H1 (cell line): ENCODE measurements at regions not wholly inside any gene's neighbourhood (a gene's known extent, or its start where the extent isn't known, plus 50 kb on each side); places are given as distances from the start of the nearest gene placed in this dataset.

Experiments used
- CTCF ChIA-PET: fragments of 300-600 bp; sonication (Branson Sonifier 250); formaldehyde crosslinking; loops from one replicate; lab custom pipeline; 2021; ENCODE audit not compliant: partially characterized antibody; lab: Charles Lee
- POLR2A ChIA-PET: fragments of 300-600 bp; sonication (Branson Sonifier 250); formaldehyde crosslinking; loops from one replicate; lab custom pipeline; 2021; ENCODE audit warnings: inconsistent platforms; ENCODE audit not compliant: partially characterized antibody; lab: Charles Lee
- DNase-seq, 2 experiments: peaks; one replicate each; pipeline versions ENCODE4 v3.0.0 to v3.0.0-alpha.2; 2010 to 2022; ENCODE audit warnings: low spot score in 2 of 2, low read depth in 1 of 2, mixed read lengths in 1 of 2
- FAIRE-seq: peaks from 2 replicates; lab custom pipeline; 2011; peaks lifted over from hg19 to GRCh38; lab: Jason Lieb, UNC
- H2AFZ ChIP-seq: 2 replicates; pipeline ENCODE4 v1.8.1; 2012; ENCODE audit warnings: low read length, inconsistent platforms
- H2AK5ac ChIP-seq: 2 replicates; pipeline ENCODE4 v1.6.1; 2013; ENCODE audit warnings: low read depth, low read length
- H2BK120ac ChIP-seq: replicated peaks from 2 replicates; pipeline ENCODE3; 2013; ENCODE audit warnings: low read depth, low read length, inconsistent platforms
- H2BK12ac ChIP-seq: 2 replicates; pipeline ENCODE4 v1.6.1; 2013; ENCODE audit warnings: low read depth, low read length
- H2BK15ac ChIP-seq: 2 replicates; pipeline ENCODE4 v1.6.1; 2013; ENCODE audit warnings: low read length
- H2BK20ac ChIP-seq: 2 replicates; pipeline ENCODE4 v1.6.1; 2013; ENCODE audit warnings: low read length
- H2BK5ac ChIP-seq: 2 replicates; pipeline ENCODE4 v1.6.1; 2013; ENCODE audit warnings: low read depth, low read length
- H3K14ac ChIP-seq: 2 replicates; pipeline ENCODE4 v1.6.1; 2013; ENCODE audit warnings: inconsistent platforms; ENCODE audit not compliant: insufficient read length
- H3K18ac ChIP-seq: 2 replicates; pipeline ENCODE4 v1.6.1; 2013; ENCODE audit warnings: low read length; ENCODE audit errors: extremely low read depth
- H3K23ac ChIP-seq: 2 replicates; pipeline ENCODE4 v1.6.1; 2013; ENCODE audit warnings: inconsistent platforms; ENCODE audit not compliant: insufficient read length
- H3K23me2 ChIP-seq: 2 replicates; pipeline ENCODE4 v1.6.1; 2013; ENCODE audit warnings: low read depth, low read length
- H3K27ac ChIP-seq: 2 replicates; pipeline ENCODE4 v1.6.1; 2011; ENCODE audit warnings: low read depth, low read length, inconsistent platforms
- H3K27me3 ChIP-seq, 4 experiments: replicated peaks in 1 of 4; 1 replicate in 1 of 4; 2 replicates in 3 of 4; pipeline versions ENCODE4 v1.6.1 to v1.8.1; 2011 to 2013; ENCODE audit warnings: low read length in 3 of 4, mild to moderate bottlenecking in 3 of 4, inconsistent platforms in 2 of 4, mixed read lengths in 2 of 4, moderate library complexity in 1 of 4; ENCODE audit not compliant: control insufficient read depth in 3 of 4, insufficient read depth in 3 of 4; ENCODE audit errors: extremely low read depth in 1 of 4
- H3K36me3 ChIP-seq, 4 experiments: 2 replicates each; pipeline versions ENCODE4 v1.6.1 to v1.8.1; 2011 to 2013; ENCODE audit warnings: mild to moderate bottlenecking in 4 of 4, low read length in 3 of 4, moderate library complexity in 2 of 4, control low read depth in 1 of 4, inconsistent platforms in 1 of 4; ENCODE audit not compliant: insufficient read depth in 4 of 4, control insufficient read depth in 2 of 4
- H3K4ac ChIP-seq: replicated peaks from 2 replicates; pipeline ENCODE3; 2013; ENCODE audit warnings: low read length, low read depth, mixed read lengths, inconsistent platforms; ENCODE audit not compliant: insufficient read length
- H3K4me1 ChIP-seq, 4 experiments: replicated peaks in 1 of 4; 1 replicate in 1 of 4; 2 replicates in 3 of 4; pipeline versions ENCODE4 v1.6.1 to v1.8.1; 2011 to 2013; ENCODE audit warnings: low read length in 3 of 4, inconsistent platforms in 2 of 4, mixed read lengths in 1 of 4; ENCODE audit not compliant: insufficient read depth in 4 of 4, control insufficient read depth in 3 of 4
- H3K4me2 ChIP-seq, 2 experiments: 2 replicates each; pipeline versions ENCODE4 v1.6.1 to v1.8.1; 2011 to 2013; ENCODE audit warnings: low read depth in 2 of 2, low read length in 2 of 2, control low read depth in 1 of 2, inconsistent platforms in 1 of 2, mild to moderate bottlenecking in 1 of 2; ENCODE audit not compliant: insufficient read depth in 1 of 2
- H3K4me3 ChIP-seq, 4 experiments: fragments of 200-600, 300-600 bp in 1 of 4; sonication (generic), shearing (Covaris generic), sonication (Bioruptor Twin) in 1 of 4; 2 replicates each; pipeline versions ENCODE4 v1.5.1 to v1.8.1; 2011 to 2016; ENCODE audit warnings: low read length in 4 of 4, low read depth in 3 of 4, control low read depth in 2 of 4, inconsistent platforms in 2 of 4, mild to moderate bottlenecking in 2 of 4, mixed read lengths in 1 of 4, moderate library complexity in 1 of 4; ENCODE audit not compliant: insufficient read depth in 2 of 4; ENCODE audit errors: extremely low read depth in 1 of 4
- H3K56ac ChIP-seq: replicated peaks from 2 replicates; pipeline ENCODE3; 2013; ENCODE audit warnings: low read depth, mild to moderate bottlenecking, mixed read lengths, low read length, inconsistent platforms; ENCODE audit not compliant: insufficient read length
- H3K79me1 ChIP-seq: 2 replicates; pipeline ENCODE4 v1.6.1; 2013; ENCODE audit warnings: low read depth, low read length, control low read depth
- H3K79me2 ChIP-seq, 2 experiments: 2 replicates each; pipeline versions ENCODE4 v1.6.1 to v1.8.1; 2012 to 2013; ENCODE audit warnings: low read length in 2 of 2, mild to moderate bottlenecking in 2 of 2, inconsistent platforms in 1 of 2; ENCODE audit not compliant: insufficient read depth in 2 of 2, control insufficient read depth in 1 of 2
- H3K9ac ChIP-seq, 4 experiments: replicated peaks in 1 of 4; 1 replicate in 1 of 4; 2 replicates in 3 of 4; pipeline versions ENCODE4 v1.6.1 to v1.8.1; 2011 to 2013; ENCODE audit warnings: low read depth in 3 of 4, low read length in 3 of 4, control low read depth in 2 of 4, mild to moderate bottlenecking in 2 of 4, moderate library complexity in 2 of 4, inconsistent platforms in 1 of 4; ENCODE audit errors: extremely low read depth in 1 of 4
- H3K9me3 ChIP-seq, 2 experiments: 2 replicates each; pipeline versions ENCODE4 v1.6.1 to v1.8.1; 2012 to 2013; ENCODE audit warnings: mild to moderate bottlenecking in 2 of 2, moderate library complexity in 2 of 2, control low read depth in 1 of 2, inconsistent platforms in 1 of 2, low read depth in 1 of 2, low read length in 1 of 2, mixed read lengths in 1 of 2; ENCODE audit not compliant: insufficient read depth in 2 of 2
- H4K20me1 ChIP-seq, 2 experiments: replicated peaks in 1 of 2; 2 replicates each; pipeline versions ENCODE3 to v1.8.1; 2011 to 2013; ENCODE audit warnings: inconsistent platforms in 2 of 2, low read length in 2 of 2, mild to moderate bottlenecking in 1 of 2; ENCODE audit not compliant: insufficient read depth in 2 of 2, control insufficient read depth in 1 of 2
- H4K5ac ChIP-seq: 2 replicates; pipeline ENCODE4 v1.6.1; 2013; ENCODE audit warnings: low read length, low read depth, mixed read lengths, inconsistent platforms; ENCODE audit not compliant: insufficient read length
- H4K8ac ChIP-seq: 2 replicates; pipeline ENCODE4 v1.8.0; 2013; ENCODE audit warnings: mild to moderate bottlenecking, moderate library complexity, low read length, inconsistent platforms; ENCODE audit not compliant: insufficient read depth; ENCODE audit errors: extremely low read depth
- H4K91ac ChIP-seq: replicated peaks from 2 replicates; pipeline ENCODE3; 2013; ENCODE audit warnings: low read length, mixed read lengths, inconsistent platforms; ENCODE audit not compliant: insufficient read length
- CBX8 ChIP-seq: fragments of 300-800, 300-1000 bp; sonication (generic); IDR thresholded peaks from 2 replicates; pipeline ENCODE4 v1.7.1; 2016; ENCODE audit warnings: low read depth, low read length, borderline replicate concordance
- CHD1 ChIP-seq: IDR thresholded peaks from 2 replicates; pipeline ENCODE4 v1.6.1; 2012; ENCODE audit warnings: low read depth, low read length, improper control_type of control experiment
- PHF8 ChIP-seq: fragments of 200-600 bp; sonication (generic); conservative IDR thresholded peaks from 2 replicates; pipeline ENCODE4 v1.7.1; 2012; ENCODE audit warnings: low read depth, mild to moderate bottlenecking, inconsistent platforms, low read length, moderate library complexity
- SRF ChIP-seq: IDR thresholded peaks from 2 replicates; pipeline ENCODE4 v1.6.1; 2011; ENCODE audit warnings: mild to moderate bottlenecking, low read depth, low read length, moderate library complexity
- TAF7 ChIP-seq: optimal IDR thresholded peaks from 2 replicates; pipeline ENCODE3; 2011; ENCODE audit warnings: low read depth, mild to moderate bottlenecking, inconsistent platforms, low read length, moderate library complexity, borderline replicate concordance
- WGBS, 2 experiments: shearing (Covaris generic) in 1 of 2; methylation state at CpG; one replicate each; pipeline versions ENCODE4 v1.1.6 to v1.1.7; 2013 to 2015; ENCODE audit warnings: low lambda C conversion rate in 2 of 2, mixed read lengths in 2 of 2, inconsistent platforms in 1 of 2, low coverage in 1 of 2, missing lambda C conversion rate in 1 of 2; ENCODE audit not compliant: insufficient replicate concordance in 2 of 2, insufficient coverage in 1 of 2, insufficient read length in 1 of 2; ENCODE audit errors: extremely low coverage in 1 of 2, missing lambda C conversion rate in 1 of 2; 5-methylcytosine and 5-hydroxymethylcytosine counted together

DNA sequence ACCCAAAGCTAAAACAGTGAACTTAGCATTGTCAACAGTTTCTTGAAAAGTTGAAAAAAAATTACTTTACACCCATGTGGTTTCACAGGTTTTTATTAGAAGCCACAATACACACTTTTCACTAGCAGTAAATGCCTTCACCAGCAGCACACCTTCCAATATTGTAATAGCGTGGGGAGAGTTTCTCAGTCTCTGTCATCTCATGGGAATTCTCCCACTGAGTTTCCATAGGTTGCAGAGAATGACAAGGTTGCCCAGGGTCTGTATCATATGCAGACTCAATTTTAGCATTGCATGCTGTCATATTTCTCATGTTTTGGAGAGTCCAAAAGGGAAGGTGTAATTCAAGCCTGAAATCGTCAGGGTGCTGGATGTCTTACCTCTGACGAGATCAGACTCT, 486.1 kb upstream of the TENM3 start:
- no peaks in the 10 kb centered on the region for H3K36me3 ChIP-seq
- H2BK15ac ChIP-seq: no peak overlapping the region
- no peak for FAIRE-seq
- H2BK12ac ChIP-seq: no peak overlapping the region
- 63% methylated on average over 3 of the region's 3 CpGs; no CpG with 5 or more reads in 1 of the 2 experiments for WGBS, 2 experiments
- H3K27me3 ChIP-seq: no peaks in the 10 kb centered on the region
- H2BK5ac ChIP-seq: no peak overlapping the region
- H4K20me1 ChIP-seq: no peaks in the 10 kb centered on the region
- no peak overlapping the region for H4K91ac ChIP-seq
- no peak for DNase-seq
- no peak overlapping the region for H3K23ac ChIP-seq
- no peaks in the 10 kb centered on the region for H3K79me1 ChIP-seq
- no peak overlapping the region for H3K4ac ChIP-seq
- H3K4me1 ChIP-seq: peaks cover 0 to 7% (median 6%) of the 10 kb centered on the region in 4 experiments; a peak in 3 of 7 replicates
- no peak overlapping the region for H3K14ac ChIP-seq
- H4K8ac ChIP-seq: no peak overlapping the region
- H2BK20ac ChIP-seq: no peak overlapping the region
- ChIA-PET CTCF (no interaction called here), POLR2A (no interaction called here)
- TF ChIP-seq PHF8 (no peak), CHD1 (no peak), CBX8 (no peak), TAF7 (no peak), SRF (no peak)
- H3K9me3 ChIP-seq: no peaks in the 10 kb centered on the region
- H3K4me2 ChIP-seq: no peak overlapping the region
- no peak overlapping the region for H3K18ac ChIP-seq
- H2AFZ ChIP-seq: no peak overlapping the region
- no peaks in the 10 kb centered on the region; the same call in 1 of the 2 replicates for H3K23me2 ChIP-seq
- H3K9ac ChIP-seq: no peak overlapping the region
- H2AK5ac ChIP-seq: no peak overlapping the region
- H2BK120ac ChIP-seq: no peak overlapping the region
- no peaks in the 10 kb centered on the region for H3K79me2 ChIP-seq
- no peak overlapping the region for H3K4me3 ChIP-seq
- no peak overlapping the region for H3K27ac ChIP-seq
- no peak overlapping the region for H3K56ac ChIP-seq
- no peak overlapping the region for H4K5ac ChIP-seq
